ENCODE measurements at regions not wholly inside any gene's neighbourhood (a gene's known extent, or its start where the extent isn't known, plus 50 kb on each side); places are given as distances from the start of the nearest gene placed in this dataset.

- TF ChIP-seq GTF3A (CRISPR knock-in tag; conservative IDR thresholded peaks at IDR 0.05) = no peak
- peak; percentile 99 for TF ChIP-seq KLF13 (CRISPR knock-in tag; IDR thresholded peaks at IDR 0.05)
- TF ChIP-seq ZNF432 (CRISPR knock-in tag; IDR thresholded peaks at IDR 0.05; ENCODE audit: borderline replicate concordance) = peak; percentile 96; the same call in 1 of the 2 replicates
- peak; percentile 95; the same call in 1 of the 2 replicates for TF ChIP-seq PRMT3 (CRISPR knock-in tag; IDR thresholded peaks at IDR 0.05; ENCODE audit: borderline replicate concordance, low read depth)
- peak; percentile 96 for TF ChIP-seq ZNF329 (CRISPR knock-in tag; IDR thresholded peaks at IDR 0.05; ENCODE audit: low read depth)
- TF ChIP-seq ATF4 (CRISPR knock-in tag; IDR thresholded peaks at IDR 0.05) = peak in 1 of 2 experiments; percentile 67; a peak in 2 of 4 replicates
- peak; percentile 99 for TF ChIP-seq EED (CRISPR knock-in tag; IDR thresholded peaks at IDR 0.05)
- TF ChIP-seq PCBP1 (IDR thresholded peaks at IDR 0.05; ENCODE audit: borderline replicate concordance, low read depth, low read length) = no peak
- TF ChIP-seq ZNF7 (CRISPR knock-in tag; IDR thresholded peaks at IDR 0.05) = peak; percentile 94
- TF ChIP-seq FOSL2 (CRISPR knock-in tag; IDR thresholded peaks at IDR 0.05) = peak; percentile 86
- peak; percentile 100 for TF ChIP-seq AHR (CRISPR knock-in tag; IDR thresholded peaks at IDR 0.05)
- TF ChIP-seq ZNF101 (CRISPR knock-in tag; IDR thresholded peaks at IDR 0.05; ENCODE audit: borderline replicate concordance, low read depth) = peak; percentile 98; the same call in 1 of the 2 replicates
- peak; percentile 100 for TF ChIP-seq TSC22D2 (CRISPR knock-in tag; IDR thresholded peaks at IDR 0.05; ENCODE audit: borderline replicate concordance)
- peak; percentile 99 for TF ChIP-seq MAF1 (CRISPR knock-in tag; IDR thresholded peaks at IDR 0.05; ENCODE audit: borderline replicate concordance)
- TF ChIP-seq DZIP1 (CRISPR knock-in tag; IDR thresholded peaks at IDR 0.05) = peak; percentile 98; the same call in 1 of the 2 replicates
- peak; percentile 99 for TF ChIP-seq ZNF441 (CRISPR knock-in tag; IDR thresholded peaks at IDR 0.05; ENCODE audit: borderline replicate concordance)
- peak; percentile 92 for TF ChIP-seq MYC (CRISPR knock-in tag; IDR thresholded peaks at IDR 0.05; ENCODE audit: borderline replicate concordance)
- TF ChIP-seq, protein P1, sequence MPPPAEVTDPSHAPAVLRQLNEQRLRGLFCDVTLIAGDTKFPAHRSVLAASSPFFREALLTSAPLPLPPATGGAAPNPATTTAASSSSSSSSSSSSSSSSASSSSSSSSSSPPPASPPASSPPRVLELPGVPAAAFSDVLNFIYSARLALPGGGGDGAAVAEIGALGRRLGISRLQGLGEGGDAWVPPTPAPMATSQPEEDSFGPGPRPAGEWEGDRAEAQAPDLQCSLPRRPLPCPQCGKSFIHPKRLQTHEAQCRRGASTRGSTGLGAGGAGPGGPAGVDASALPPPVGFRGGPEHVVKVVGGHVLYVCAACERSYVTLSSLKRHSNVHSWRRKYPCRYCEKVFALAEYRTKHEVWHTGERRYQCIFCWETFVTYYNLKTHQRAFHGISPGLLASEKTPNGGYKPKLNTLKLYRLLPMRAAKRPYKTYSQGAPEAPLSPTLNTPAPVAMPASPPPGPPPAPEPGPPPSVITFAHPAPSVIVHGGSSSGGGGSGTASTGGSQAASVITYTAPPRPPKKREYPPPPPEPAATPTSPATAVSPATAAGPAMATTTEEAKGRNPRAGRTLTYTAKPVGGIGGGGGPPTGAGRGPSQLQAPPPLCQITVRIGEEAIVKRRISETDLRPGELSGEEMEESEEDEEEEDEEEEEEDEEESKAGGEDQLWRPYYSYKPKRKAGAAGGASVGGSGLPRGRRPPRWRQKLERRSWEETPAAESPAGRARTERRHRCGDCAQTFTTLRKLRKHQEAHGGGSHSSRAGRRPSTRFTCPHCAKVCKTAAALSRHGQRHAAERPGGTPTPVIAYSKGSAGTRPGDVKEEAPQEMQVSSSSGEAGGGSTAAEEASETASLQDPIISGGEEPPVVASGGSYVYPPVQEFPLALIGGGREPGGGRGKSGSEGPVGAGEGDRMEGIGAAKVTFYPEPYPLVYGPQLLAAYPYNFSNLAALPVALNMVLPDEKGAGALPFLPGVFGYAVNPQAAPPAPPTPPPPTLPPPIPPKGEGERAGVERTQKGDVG (CRISPR knock-in tag; IDR thresholded peaks at IDR 0.05; ENCODE audit: borderline replicate concordance) = peak; percentile 95; the same call in 1 of the 2 replicates
- TF ChIP-seq, protein P2, sequence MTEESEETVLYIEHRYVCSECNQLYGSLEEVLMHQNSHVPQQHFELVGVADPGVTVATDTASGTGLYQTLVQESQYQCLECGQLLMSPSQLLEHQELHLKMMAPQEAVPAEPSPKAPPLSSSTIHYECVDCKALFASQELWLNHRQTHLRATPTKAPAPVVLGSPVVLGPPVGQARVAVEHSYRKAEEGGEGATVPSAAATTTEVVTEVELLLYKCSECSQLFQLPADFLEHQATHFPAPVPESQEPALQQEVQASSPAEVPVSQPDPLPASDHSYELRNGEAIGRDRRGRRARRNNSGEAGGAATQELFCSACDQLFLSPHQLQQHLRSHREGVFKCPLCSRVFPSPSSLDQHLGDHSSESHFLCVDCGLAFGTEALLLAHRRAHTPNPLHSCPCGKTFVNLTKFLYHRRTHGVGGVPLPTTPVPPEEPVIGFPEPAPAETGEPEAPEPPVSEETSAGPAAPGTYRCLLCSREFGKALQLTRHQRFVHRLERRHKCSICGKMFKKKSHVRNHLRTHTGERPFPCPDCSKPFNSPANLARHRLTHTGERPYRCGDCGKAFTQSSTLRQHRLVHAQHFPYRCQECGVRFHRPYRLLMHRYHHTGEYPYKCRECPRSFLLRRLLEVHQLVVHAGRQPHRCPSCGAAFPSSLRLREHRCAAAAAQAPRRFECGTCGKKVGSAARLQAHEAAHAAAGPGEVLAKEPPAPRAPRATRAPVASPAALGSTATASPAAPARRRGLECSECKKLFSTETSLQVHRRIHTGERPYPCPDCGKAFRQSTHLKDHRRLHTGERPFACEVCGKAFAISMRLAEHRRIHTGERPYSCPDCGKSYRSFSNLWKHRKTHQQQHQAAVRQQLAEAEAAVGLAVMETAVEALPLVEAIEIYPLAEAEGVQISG (CRISPR knock-in tag; IDR thresholded peaks at IDR 0.05) = peak; percentile 95
Measured at GRCh38 chr11:70650075-70650909, 252.0 kb downstream of the CTTN start (continued).
